ENCODE measurements at regions not wholly inside any gene's neighbourhood (a gene's known extent, or its start where the extent isn't known, plus 50 kb on each side); places are given as distances from the start of the nearest gene placed in this dataset.
"Not testable (repeated sequence)": the region's sequence is repeated elsewhere in the genome, so short reads cannot be mapped to it uniquely, and the experiment has no call there.

DNA sequence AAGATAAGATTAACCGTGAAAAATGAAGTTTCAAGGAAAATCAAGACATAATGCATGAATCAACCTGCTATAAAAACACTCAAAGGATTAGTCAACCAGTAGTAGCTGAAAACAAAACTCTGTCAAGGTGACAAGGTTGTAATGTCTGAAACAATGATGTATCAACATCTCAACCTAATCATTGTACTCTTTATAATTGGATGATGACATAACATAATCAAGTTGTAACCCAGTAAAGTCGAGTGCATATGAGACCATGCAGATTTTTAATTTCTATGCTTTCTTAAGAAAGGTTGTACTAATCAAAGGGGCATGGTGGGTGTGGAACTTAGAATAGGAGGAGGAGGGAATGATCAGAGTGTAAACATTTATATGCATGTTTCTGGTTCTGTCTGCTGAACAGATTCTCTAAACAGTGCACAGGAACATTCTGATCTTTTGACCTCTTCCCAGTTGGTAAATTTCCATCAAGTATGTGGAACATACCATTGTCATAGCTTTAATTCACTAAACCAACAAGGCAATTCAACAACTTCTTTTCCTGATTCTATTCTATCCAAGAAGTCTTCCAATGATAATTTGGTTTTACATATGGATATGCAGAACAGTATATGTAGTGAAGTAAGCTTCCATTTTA lies 253.7 kb downstream of the TTC6 start:
- DNase-seq = no peak

DNA sequence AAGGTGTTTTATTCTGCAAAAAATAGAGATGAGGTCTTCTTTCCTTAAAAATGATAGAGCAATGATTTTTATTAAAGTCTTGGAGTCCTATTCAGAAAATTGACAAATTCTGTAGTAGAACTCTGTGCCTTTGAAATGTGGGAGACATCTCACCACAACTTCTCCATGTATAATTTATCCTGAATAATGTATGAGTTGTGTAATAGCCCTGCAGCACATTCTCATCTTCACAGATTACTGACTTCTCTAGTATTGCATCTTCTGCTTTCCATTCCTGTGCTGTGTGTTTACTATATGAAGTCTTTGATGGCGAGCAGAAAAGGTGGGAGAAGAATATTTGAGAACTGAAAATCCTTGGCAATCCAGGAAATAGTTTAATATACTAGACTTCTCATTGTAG lies 255.6 kb downstream of the TTC6 start:
- DNase-seq = no peak

DNA sequence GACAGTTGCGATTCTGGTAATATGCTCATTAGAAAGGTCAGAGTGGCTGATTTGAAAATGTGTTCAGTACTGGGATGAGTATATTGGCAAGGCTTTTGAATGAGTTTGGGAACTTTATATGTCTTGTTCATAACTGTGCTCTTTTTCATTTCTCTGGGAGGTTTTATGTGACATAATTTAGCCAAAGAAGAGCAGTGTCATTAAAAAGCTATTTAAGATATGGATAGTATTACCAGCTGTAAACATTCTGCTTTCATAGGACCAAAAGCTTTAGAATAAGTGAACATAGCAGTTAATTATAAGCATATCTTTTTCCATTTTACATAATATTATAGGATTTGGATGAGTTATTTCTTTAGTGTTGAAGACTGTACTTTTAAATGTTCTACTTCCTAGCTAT lies 260.4 kb downstream of the TTC6 start:
- no peak for DNase-seq

GRCh38 chr14:37857774-37858266 lies 262.4 kb downstream of the TTC6 start:
- no peak for DNase-seq

DNA sequence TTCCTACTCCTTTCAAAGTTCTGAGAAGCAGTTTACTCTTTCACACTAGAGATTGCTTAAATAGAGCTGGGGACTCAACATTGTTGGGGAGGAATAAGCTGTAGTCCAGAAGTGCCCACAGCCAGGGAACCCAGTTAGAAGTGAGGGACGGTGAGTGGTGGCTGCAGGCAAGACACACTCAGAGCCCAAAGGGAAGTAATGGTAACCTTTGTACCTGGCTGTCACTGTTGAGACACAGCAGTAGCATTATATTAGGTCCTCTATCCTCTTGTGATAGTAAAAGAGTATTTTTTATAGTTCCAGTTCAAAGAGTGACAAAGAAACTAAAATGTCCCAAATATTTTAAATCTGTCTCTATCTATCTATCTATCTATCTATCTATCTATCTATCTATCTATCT lies 263.3 kb downstream of the TTC6 start:
- DNase-seq = no peak

- DNase-seq = no peak
Measured at GRCh38 chr14:37859177-37859576, 263.7 kb downstream of the TTC6 start.

GRCh38 chr14:37862263-37862662 lies 266.8 kb downstream of the TTC6 start:
- no peak for DNase-seq

- DNase-seq = no peak
Measured at GRCh38 chr14:37864128-37864527, 268.7 kb downstream of the TTC6 start.

- DNase-seq = no peak
Measured at GRCh38 chr14:37864861-37865718, 269.7 kb downstream of the TTC6 start.

- DNase-seq = no peak
Measured at GRCh38 chr14:37865719-37866549, 270.5 kb downstream of the TTC6 start.

GRCh38 chr14:37869633-37870032 lies 274.2 kb downstream of the TTC6 start:
- no peak for DNase-seq

GRCh38 chr14:37870170-37870569 lies 274.7 kb downstream of the TTC6 start:
- no peak for DNase-seq

DNA sequence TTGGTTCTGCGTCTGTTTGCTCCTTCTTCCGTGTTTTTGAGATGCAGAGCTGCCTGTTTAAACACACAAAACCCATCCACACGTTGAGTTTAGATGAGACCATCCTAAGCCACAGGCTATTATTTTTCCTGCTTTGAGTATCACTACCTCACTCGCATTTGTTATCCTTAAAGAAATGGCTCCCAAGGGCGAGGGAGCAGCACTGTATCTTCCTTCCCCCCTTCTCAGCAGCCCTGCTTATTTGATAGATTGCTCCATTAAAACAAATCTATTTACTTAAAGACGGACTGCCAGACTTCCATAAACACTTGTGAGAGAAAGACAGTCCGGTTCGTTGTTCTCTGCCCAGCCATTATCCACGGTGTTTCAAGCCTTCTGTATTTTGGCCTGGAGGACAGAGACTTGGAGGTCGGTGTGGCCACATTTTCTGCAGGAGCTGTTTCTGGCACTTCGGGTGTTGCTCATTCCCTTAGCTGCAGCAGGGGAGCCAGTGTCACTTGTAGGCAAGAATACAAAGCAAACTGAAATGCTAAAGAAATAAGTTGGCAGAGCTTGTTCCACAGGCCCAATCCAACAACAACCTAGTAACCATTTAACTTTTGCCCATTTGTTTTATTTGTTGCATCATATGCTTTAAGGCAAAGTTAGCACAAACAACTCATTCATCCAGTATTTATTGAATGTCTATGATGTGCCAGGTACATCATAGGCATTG lies 275.4 kb downstream of the TTC6 start:
- no peak for DNase-seq

GRCh38 chr14:37874065-37874428 lies 278.6 kb downstream of the TTC6 start:
- not testable (repeated sequence) for DNase-seq

GRCh38 chr14:37874429-37875109 lies 279.1 kb downstream of the TTC6 start:
- peak; percentile 77 for DNase-seq

DNA sequence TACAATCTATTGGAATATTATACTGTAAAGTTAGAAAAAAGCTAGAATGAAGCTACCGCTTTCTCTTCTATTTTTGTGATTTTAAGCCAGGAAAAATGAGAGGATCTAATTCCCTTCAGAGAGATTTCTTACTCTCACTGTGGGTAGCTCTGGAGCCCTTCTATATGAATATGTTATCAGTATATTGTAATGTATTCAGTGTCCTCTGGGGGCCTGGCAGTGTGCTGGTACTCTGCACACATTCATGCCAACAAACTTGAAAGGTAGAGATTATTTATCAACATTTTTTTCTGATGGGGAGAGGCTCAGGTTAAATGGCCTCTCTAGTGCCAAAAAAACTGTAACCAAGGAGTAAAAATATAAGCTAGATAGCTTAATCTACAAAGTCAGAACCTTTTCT lies 292.8 kb downstream of the TTC6 start:
- DNase-seq = no peak

DNA sequence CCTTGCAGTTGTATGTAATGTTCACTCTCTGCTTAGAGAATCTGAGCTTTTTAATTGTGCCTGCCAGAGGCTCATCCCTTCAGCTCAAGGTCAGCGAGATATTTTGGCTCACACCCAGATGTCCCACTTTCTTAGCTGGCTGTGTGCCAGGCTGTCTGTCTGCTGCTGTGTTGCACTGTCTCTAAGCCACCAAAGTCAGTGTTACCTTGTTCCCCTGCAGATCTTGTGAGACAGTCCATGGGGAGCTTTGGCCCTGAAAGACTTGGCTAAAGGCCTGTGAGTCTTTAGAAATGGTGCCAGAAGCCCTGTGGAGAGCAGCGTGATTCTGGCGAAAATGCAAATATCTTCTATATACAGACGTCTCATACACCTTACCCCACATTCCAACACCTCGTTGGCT lies 293.7 kb downstream of the TTC6 start:
- DNase-seq = no peak

DNA sequence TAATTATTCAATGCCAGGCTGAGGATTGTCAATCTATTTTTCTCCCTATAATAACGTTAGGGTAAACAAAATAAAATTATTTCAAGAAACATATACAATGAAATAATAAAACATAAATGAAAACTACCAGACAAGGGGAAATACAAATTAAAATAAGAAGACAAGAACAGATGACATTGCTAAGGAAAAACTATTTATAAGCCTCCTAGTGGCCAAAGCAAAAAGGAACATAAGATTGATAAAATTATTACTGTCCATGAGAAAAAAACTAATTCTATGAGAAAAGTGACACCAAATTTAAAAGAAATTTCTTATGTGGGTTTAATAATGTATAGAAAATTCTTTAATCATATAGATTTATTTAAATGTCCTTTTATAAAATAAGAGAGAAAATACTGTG lies 294.7 kb downstream of the TTC6 start:
- no peak for DNase-seq

- DNase-seq = not testable (repeated sequence)
Measured at GRCh38 chr14:37891500-37891899, 296.1 kb downstream of the TTC6 start.

DNA sequence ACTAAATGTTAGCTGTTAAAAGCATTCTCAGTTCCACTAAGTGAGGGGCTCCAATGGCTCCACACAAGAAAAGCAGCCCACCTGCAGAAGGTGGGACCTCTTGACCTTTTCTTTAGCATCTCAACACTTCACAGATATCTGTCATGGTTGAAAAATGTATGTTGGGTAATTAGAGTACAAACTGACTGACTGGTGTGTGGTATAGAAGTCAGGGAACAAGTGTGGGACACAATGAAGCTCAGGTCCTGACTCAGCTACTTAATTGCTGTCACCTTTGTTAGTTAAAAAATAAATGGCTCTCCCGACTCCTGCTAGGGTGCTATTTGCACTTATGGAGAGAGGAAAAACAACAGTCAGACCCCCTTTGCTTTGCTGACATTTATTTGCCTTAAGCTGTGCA lies 299.0 kb downstream of the TTC6 start:
- no peak for DNase-seq

GRCh38 chr14:37899365-37899764 lies 303.9 kb downstream of the TTC6 start:
- no peak for DNase-seq

- no peak for DNase-seq
Measured at GRCh38 chr14:37900561-37900960, 305.1 kb downstream of the TTC6 start.
